Iris pigment epithelial cell (primary cell): ENCODE measurements at regions not wholly inside any gene's neighbourhood (a gene's known extent, or its start where the extent isn't known, plus 50 kb on each side); places are given as distances from the start of the nearest gene placed in this dataset.
"Not testable (repeated sequence)": the region's sequence is repeated elsewhere in the genome, so short reads cannot be mapped to it uniquely, and the experiment has no call there.

ENCODE experiments used
- DNase-seq: peaks from one replicate; pipeline ENCODE4 v3.0.0-alpha.2; 2011; ENCODE audit warnings: low read depth

GRCh38 chr17:53058031-53058430 lies 764.7 kb upstream of the KIF2B start:
- DNase-seq, result peak; percentile 0

DNA sequence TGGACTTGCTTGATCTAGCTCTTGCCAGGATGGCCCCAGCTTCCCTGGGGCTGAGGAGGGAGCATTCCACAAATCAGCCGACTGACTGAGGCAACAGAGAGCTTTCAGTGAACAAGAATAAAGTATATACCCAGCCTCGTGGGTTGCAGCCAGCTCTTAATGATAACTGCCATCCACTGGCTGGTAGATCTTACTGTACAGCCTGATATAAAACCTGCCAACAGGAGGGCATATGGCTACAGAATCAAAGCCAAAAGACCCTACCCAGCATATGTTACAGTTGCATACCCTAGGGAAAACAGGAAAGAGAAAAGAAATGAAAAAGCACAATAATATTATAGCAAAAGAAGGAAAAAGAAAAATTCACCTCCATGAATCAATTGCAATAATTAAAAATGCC lies 775.9 kb upstream of the KIF2B start:
- no peak for DNase-seq

GRCh38 chr17:53039981-53040380 lies 782.7 kb upstream of the KIF2B start:
- no peak for DNase-seq

- DNase-seq, result no peak
Measured at GRCh38 chr17:53033297-53033696, 789.4 kb upstream of the KIF2B start.

GRCh38 chr17:53032861-53033271 lies 789.9 kb upstream of the KIF2B start:
- DNase-seq, result peak; percentile 12

DNA sequence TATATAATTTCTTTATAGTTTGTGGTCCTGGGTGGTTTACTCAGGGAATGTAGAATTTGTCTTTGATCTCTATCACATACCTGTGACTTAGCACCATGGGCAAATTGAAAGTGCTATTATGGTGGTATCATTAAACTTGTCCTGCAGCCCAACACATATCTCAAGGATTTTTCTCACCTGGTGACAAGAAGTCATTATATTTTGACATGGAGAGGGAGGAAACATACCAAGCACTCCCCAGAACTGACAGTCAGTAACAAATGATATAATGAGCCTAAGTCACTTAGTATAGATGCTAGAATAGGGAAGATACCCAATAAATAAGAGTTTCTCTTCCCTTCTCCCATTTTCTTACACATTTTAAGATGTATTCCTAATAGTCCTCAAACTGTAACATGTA lies 805.5 kb upstream of the KIF2B start:
- DNase-seq, result no peak

DNA sequence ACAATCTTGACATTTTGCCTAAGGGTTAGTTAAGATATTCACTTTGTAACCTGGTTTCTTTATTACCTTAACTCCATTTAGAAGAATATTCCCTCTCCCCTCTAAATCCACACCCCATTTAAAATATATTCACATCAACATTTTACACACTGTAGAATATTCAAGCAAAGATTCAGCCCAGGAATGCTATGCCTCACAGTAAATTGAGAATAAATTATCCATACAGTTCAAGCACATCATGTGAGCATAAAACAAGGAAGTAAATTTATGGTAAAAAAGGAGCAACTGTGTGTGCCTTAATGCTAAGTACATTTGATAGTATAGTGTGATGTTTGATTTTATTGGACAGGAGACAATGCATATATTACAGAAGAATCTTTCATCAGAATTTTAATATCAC lies 806.6 kb upstream of the KIF2B start:
- no peak for DNase-seq

DNA sequence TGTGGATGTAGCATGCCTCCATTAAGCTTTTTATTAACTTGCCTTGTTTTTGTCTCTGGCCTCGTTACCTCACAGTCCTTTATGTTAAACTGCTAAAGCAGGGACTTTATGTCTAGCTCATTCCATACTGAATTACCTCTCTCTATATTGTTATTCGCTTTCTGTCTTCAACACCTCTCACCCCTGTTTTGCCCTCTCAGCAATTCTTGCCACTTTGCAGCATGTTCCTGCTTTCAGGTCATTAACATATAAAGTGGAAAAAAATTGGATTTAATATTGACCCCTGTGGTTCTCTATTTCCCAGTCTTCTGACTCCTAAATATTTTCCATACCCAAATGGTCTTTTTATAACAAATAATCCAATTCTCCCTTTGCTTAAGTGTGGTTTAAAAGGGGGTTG lies 810.4 kb upstream of the KIF2B start:
- no peak for DNase-seq

GRCh38 chr17:53006006-53006405 lies 816.7 kb upstream of the KIF2B start:
- DNase-seq, result no peak

DNA sequence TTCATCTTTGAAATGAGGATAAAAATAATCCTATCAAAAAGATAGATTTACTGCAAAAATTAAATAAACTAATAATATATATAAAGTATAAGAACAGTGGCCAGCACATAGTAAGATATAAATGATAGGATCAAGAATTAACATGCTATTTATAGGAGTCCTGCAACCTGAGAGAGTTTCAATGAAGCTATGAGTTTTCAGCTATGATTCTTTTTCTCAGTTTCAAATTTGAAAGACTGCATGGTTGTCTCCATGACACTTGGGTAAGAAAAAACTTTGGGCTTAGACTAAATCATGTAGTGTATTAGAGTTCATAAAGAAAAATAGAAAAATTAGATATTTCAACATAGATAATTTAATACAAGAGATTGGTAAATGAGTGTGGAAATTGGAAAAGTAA lies 817.8 kb upstream of the KIF2B start:
- DNase-seq, result no peak

DNA sequence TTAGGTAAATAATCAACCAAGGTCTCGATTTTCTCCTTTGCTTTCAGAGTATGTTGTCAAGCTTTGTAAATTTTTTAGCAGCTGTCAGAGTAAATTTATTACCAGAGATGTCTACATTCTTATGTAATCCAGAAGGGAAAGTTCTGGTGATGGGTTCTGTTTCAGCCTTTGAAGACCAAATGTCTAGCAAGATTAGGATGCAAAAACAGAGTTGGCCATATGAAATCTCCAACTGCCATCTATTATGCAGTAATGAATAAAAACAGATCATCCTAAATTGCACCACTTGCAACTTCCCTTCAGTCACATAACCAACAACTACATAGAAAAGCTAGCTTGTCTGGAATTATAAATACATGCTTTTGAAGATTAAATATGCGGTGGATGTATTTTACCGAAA lies 826.8 kb upstream of the KIF2B start:
- DNase-seq, result no peak

DNA sequence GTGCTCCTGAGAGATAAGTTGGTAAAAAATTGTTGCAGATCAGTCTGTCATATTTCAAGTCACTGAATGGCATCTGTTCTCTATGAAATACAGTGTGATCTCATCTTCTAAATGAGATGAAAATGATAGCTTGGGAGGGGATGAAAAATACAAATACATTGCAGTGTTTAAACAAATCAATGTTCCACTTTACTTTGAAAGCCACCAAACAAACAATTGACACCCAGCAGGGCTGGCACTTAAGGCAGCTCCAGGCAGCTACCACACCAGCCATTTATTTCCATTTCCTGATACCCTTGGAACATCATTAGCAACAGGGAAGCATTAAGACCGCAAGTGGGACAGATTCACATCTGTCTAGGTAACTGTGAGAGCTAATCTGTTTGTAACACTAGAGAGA lies 827.6 kb upstream of the KIF2B start:
- no peak for DNase-seq

DNA sequence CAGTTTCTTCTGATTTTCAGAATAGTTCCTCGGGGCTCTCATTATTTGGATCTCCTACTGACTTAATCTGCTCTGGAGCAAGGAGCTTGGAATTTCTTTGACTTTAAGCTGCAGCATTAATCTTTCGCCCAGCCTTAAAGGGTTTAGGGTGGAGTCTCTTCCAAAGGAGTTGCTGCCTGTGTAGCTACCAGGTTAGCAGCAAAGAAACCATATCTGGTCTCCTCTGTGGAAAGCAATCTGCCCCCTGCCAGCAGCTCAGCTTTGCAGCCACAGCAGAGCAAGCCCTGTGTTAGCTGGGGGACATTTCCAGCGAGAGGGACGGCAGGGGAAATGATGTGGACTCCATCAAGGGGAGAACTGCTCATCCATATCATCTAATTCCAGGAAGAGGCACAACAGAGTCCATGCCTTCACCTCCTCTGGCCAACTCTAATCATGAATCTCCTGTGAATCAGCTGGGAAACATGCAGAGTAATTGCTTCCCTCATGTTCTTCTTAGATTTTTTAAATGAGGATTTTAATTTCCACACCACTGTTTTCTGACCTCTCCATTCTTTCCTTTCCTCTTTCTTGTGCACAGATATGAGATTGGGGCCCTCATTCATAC lies 827.6 kb upstream of the CA10 start:
- no peak for DNase-seq

GRCh38 chr17:52982331-52982730 lies 823.8 kb upstream of the CA10 start:
- DNase-seq, result no peak

- DNase-seq, result no peak
Measured at GRCh38 chr17:52979921-52980320, 821.4 kb upstream of the CA10 start.

GRCh38 chr17:52965856-52966255 lies 807.3 kb upstream of the CA10 start:
- DNase-seq, result no peak

GRCh38 chr17:52961751-52962150 lies 803.2 kb upstream of the CA10 start:
- not testable (repeated sequence) for DNase-seq

DNA sequence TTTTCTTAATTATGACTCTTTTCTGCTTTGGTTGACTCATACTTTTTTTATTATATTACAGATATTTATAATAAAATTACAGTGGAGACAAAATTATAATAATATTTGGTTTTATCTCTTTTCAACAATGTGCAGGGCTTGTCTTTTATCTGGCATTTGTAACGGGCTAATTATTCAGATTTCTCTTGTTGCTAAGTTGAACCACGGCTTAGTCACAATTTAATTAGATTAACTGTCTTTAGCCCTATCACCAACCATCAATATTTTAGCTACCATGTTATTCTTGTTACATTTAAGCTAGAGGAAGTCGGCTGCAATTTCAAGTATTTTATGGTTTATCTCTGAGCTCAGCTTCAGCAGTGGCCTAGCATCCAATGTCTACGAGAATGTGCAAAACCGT lies 798.9 kb upstream of the CA10 start:
- no peak for DNase-seq

DNA sequence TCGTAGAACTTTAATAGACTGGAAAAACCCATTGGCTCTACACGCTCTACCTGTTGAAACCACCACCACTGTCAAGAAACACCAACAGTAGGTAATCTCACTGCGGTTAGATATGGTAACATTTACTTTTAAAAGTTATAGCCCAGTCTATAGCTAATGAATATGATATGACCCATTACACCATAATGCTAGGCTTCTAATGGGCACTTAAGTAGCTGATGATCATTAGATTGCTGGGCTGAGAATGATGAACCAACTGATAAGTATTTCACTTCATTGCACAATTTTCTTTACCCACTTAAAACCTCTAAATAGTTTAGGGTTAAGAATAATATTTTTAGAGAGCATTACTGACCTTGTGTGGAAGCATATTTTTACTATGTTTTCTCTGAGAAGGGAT lies 788.9 kb upstream of the CA10 start:
- no peak for DNase-seq

GRCh38 chr17:52938623-52939230 lies 780.2 kb upstream of the CA10 start:
- DNase-seq, result no peak

- DNase-seq, result no peak
Measured at GRCh38 chr17:52930581-52930980, 772.1 kb upstream of the CA10 start.

GRCh38 chr17:52930145-52930544 lies 771.6 kb upstream of the CA10 start:
- DNase-seq, result no peak

DNA sequence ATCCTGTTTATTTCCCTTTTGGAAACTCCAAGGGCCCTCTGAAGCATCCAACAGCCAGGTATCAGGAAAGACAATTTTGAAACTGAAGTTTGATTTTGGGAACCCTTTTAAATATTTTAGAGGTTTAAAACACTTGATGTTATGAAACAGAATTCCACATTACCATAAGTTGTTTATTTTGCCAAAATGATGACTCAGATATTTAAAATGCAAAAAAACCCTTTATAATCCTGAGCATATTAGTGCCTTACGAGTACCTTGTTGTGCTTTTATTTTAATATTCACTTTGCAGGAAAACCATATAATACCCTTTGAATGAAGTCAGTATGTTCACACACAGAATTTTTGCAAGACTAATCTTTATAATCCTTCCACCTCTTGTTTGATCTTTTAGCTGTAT lies 765.1 kb upstream of the CA10 start:
- DNase-seq, result no peak

DNA sequence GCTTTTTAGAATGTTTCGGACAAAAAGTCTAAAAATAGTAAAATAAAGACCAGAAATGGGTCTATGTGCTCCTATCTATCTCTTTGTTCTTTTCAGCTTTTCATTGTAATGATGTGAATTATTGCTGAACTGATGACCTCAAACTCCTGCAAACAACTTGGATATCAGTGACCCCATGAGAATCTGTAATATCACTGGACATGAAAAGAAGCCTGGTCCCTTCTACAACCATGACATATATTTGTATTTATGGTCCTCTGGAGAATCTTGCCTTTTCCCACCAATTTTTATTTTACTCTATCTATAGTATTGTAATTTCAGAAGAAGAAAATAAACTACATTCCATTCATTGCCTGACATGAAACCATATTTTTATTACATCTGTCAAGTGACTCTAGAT lies 740.7 kb upstream of the CA10 start:
- DNase-seq, result no peak
